NCI-H69 (cell line): ENCODE measurements at regions not wholly inside any gene's neighbourhood (a gene's known extent, or its start where the extent isn't known, plus 50 kb on each side); places are given as distances from the start of the nearest gene placed in this dataset.

Experiments used
- DNase-seq: peaks from one replicate; lab custom pipeline; 2025; lab: John Stamatoyannopoulos, UW

- no peak for DNase-seq
Observed at GRCh38 chr20:60478533-60478932, 520.3 kb downstream of the CDH26 start.

GRCh38 chr20:60480950-60481742, 522.9 kb downstream of the CDH26 start:
- DNase-seq: no peak

- DNase-seq: no peak
Observed at GRCh38 chr20:60481743-60482133, 523.5 kb downstream of the CDH26 start.

GRCh38 chr20:60482221-60483008, 524.2 kb downstream of the CDH26 start:
- peak; percentile 1 for DNase-seq

GRCh38 chr20:60483371-60483770, 525.1 kb downstream of the CDH26 start:
- no peak for DNase-seq

GRCh38 chr20:60484316-60484715, 526.1 kb downstream of the CDH26 start:
- peak; percentile 4 for DNase-seq

GRCh38 chr20:60485012-60485760, 527.0 kb downstream of the CDH26 start:
- DNase-seq: no peak

- DNase-seq: no peak
Observed at GRCh38 chr20:60486315-60486714, 528.1 kb downstream of the CDH26 start.

GRCh38 chr20:60486937-60487336, 528.7 kb downstream of the CDH26 start:
- no peak for DNase-seq

- DNase-seq: peak; percentile 85
Observed at GRCh38 chr20:60490217-60491050, 532.2 kb downstream of the CDH26 start.

DNA sequence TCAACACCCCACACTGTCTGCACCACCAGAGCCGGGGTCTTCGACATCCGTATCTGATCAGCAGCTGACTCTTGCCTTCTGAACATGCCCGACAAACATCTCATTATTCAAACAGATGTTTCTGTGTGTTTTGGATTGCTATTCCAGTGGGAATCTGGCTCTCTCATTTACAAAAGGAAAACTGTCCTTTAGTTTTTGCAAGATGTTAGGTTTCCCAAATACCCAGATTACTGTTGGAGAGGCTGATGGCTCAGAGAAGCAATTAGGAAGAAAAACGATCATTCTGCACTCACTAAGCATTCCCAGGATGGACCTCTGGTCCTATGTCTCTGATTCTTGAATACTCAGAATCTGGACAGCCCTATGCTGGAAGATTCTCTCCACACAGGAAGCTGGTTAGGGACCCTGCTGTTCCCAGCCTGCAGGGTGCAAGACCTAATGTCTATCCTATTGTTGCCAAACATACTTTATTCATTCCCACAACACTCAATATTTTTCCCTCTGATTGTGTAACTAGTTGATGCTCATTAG, 532.9 kb downstream of the CDH26 start:
- no peak for DNase-seq

GRCh38 chr20:60494476-60494875, 536.3 kb downstream of the CDH26 start:
- peak; percentile 3 for DNase-seq

GRCh38 chr20:60497298-60498035, 539.2 kb downstream of the CDH26 start:
- no peak for DNase-seq

DNA sequence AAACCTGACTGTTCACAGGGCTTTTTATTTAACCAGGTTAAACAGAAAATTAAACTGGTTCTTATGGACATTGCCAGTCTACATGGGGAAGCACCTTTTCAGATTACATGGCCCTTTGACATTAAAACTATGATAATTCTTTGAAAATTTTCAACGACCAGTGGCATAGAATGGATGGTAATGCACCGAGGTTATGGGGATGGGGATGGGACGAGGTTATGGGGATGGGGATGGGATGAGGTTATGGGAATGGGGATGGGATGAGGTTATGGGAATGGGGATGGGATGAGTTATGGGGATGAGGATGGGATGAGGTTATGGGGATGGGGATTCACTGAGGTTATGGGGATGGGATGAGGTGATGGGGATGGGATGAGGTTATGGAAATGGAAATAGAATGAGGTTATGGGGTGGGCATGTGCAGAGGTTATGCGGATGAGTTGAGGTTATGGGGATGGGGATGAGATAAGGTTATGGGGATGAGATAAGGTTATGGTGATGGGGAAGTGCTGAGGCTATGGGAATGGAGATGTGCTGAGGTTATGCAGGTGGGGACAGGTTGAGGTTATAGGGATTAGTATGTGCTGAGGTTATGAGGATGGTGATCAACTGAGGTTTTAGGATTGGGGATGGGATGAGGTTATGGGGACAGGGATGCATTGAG, 541.9 kb downstream of the CDH26 start:
- DNase-seq: no peak

DNA sequence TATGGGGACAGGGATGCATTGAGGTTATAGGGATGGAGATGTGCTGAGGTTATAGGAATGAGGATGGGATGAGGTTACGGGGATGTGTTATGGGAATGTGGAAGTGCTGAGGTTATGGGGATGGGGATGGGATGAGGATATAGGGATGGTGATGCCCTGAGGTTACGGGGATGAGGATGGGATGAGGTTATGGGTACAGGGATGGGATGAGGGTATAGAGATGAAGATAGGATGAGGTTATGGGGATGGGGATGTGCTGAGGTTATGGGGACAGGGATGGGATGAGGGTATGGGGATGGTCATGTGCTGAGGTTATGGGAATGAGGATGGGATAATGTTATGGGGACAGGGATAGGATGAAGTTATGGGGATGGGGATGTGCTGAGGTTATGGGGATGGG, 542.8 kb downstream of the CDH26 start:
- DNase-seq: no peak

GRCh38 chr20:60502881-60503280, 544.7 kb downstream of the CDH26 start:
- DNase-seq: no peak

GRCh38 chr20:60505423-60505822, 547.2 kb downstream of the CDH26 start:
- no peak for DNase-seq

DNA sequence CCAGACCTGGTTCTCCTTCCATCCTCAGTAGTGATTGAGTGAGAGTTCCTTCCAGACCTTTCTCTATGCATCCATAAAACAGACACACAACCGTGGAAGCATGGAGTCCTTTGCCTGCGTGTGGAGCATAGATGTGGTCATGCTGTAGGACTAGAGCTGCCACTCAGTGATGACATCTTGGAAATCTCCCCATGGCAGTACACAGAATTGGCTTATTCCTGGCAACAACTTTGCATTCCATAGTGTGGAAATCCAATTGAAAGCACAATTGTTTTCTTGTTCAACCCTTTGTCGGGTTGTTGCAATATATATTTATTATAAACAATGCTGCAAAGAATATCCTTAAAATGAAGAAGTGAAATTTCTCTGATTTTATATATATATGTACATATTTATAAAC, 547.8 kb downstream of the CDH26 start:
- DNase-seq: no peak

GRCh38 chr20:60507087-60507694, 549.0 kb downstream of the CDH26 start:
- DNase-seq: no peak

GRCh38 chr20:60509407-60509806, 551.2 kb downstream of the CDH26 start:
- DNase-seq: peak; percentile 56
